ENCODE measurements at regions not wholly inside any gene's neighbourhood (a gene's known extent, or its start where the extent isn't known, plus 50 kb on each side); places are given as distances from the start of the nearest gene placed in this dataset.

DNA sequence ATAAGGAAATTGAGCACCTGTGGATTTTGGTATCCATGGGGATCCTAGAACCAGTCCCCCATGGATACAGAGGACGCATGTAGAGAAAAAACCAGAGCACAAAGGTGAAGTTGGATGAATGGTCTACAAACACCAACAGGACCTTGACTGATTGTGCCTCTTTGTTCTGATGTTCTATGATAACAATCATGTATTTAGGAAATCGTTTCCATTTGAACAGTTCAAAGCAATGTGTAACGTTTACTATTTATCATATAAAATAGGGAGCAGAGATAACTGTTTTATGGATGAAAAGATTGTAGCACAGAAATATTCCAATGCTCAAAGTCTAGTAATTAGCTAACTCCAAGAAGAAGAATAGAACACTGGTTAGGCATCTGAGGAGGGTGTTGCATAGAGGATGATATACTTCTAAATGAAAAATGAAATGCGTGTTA lies 116.3 kb upstream of the FN1 start (continued):
- TF ChIP-seq ARID5B (CRISPR knock-in tag; IDR thresholded peaks at IDR 0.05) (peak; percentile 85), ZNF274 (CRISPR knock-in tag; IDR thresholded peaks at IDR 0.05) (no peak), SMARCE1 (IDR thresholded peaks at IDR 0.05; ENCODE audit: borderline replicate concordance) (no peak), ZNF772 (CRISPR knock-in tag; IDR thresholded peaks at IDR 0.05) (0 out of 2 replicates have a peak, but pooled peaks have one; percentile 39), ZNF101 (CRISPR knock-in tag; IDR thresholded peaks at IDR 0.05; ENCODE audit: borderline replicate concordance, low read depth) (no peak), ZNF34 (CRISPR knock-in tag; IDR thresholded peaks at IDR 0.05; ENCODE audit: borderline replicate concordance) (no peak), ZNF619 (CRISPR knock-in tag; IDR thresholded peaks at IDR 0.05) (no peak), FOXA3 (CRISPR knock-in tag; IDR thresholded peaks at IDR 0.05) (peak; percentile 71), BCL6 (CRISPR knock-in tag; IDR thresholded peaks at IDR 0.05) (peak; percentile 57), GATAD2A (CRISPR knock-in tag; IDR thresholded peaks at IDR 0.05) (peak; percentile 80), NR2F6 (IDR thresholded peaks at IDR 0.05) (peak; percentile 64), NR2F6 (CRISPR knock-in tag; IDR thresholded peaks at IDR 0.05) (peak; percentile 53; the same call in 1 of the 2 replicates), CREM (IDR thresholded peaks at IDR 0.05) (peak; percentile 83; the same call in 1 of the 2 replicates), CREM (CRISPR knock-in tag; IDR thresholded peaks at IDR 0.05) (no peak), SOX13 (IDR thresholded peaks at IDR 0.05) (peak; percentile 90), SOX13 (CRISPR knock-in tag; conservative IDR thresholded peaks at IDR 0.05 in 1 of 2, IDR thresholded peaks at IDR 0.05 in 1 of 2) (peak in 1 of 2 experiments; percentile 99; a peak in 2 of 4 replicates), ELF3 (CRISPR knock-in tag; IDR thresholded peaks at IDR 0.05) (peak; percentile 39; the same call in 1 of the 2 replicates), ZFYVE20 (CRISPR knock-in tag; IDR thresholded peaks at IDR 0.05; ENCODE audit: borderline replicate concordance, low read depth) (no peak), JUN (CRISPR knock-in tag; IDR thresholded peaks at IDR 0.05) (no peak), ZBTB34 (CRISPR knock-in tag; IDR thresholded peaks at IDR 0.05) (no peak), ZNF614 (CRISPR knock-in tag; IDR thresholded peaks at IDR 0.05; ENCODE audit: borderline replicate concordance) (peak; percentile 33; the same call in 1 of the 2 replicates), RFX1 (IDR thresholded peaks at IDR 0.05) (peak; percentile 72), CAMTA2 (CRISPR knock-in tag; IDR thresholded peaks at IDR 0.05; ENCODE audit: borderline replicate concordance) (no peak), HMG20A (CRISPR knock-in tag; IDR thresholded peaks at IDR 0.05; ENCODE audit: borderline replicate concordance) (peak; percentile 64; the same call in 1 of the 2 replicates), ZNF207 (IDR thresholded peaks at IDR 0.05; ENCODE audit: borderline replicate concordance) (no peak), TRAFD1 (CRISPR knock-in tag; IDR thresholded peaks at IDR 0.05; ENCODE audit: borderline replicate concordance) (no peak), JUNB (CRISPR knock-in tag; IDR thresholded peaks at IDR 0.05; ENCODE audit: borderline replicate concordance) (no peak), ZFP37 (CRISPR knock-in tag; IDR thresholded peaks at IDR 0.05; ENCODE audit: borderline replicate concordance) (no peak)

Measured in HepG2 (cell line).